Upper lobe of right lung (tissue), 1 donor: ENCODE measurements at regions not wholly inside any gene's neighbourhood (a gene's known extent, or its start where the extent isn't known, plus 50 kb on each side); places are given as distances from the start of the nearest gene placed in this dataset.
A peak's percentile ranks its signal among the peaks of the same experiment; 100 is the strongest.

Source experiments
- ATAC-seq: fragments of 200-7000 bp; cut with Tn5 transposase; one replicate; pipeline ENCODE4 v1.9.1; 2020; ENCODE audit warnings: mild to moderate bottlenecking, moderate library complexity
- DNase-seq: peaks from one replicate; pipeline ENCODE4 v3.0.0-alpha.2; 2020
- H3K27ac ChIP-seq: fragments of 200-600 bp; one replicate; pipeline ENCODE4 v1.8.0; 2022
- H3K27me3 ChIP-seq: fragments of 200-600 bp; one replicate; pipeline ENCODE4 v1.8.0; 2022; ENCODE audit warnings: mild to moderate bottlenecking
- H3K36me3 ChIP-seq: fragments of 200-600 bp; one replicate; pipeline ENCODE4 v1.8.0; 2022
- H3K4me1 ChIP-seq: fragments of 200-600 bp; one replicate; pipeline ENCODE4 v1.8.0; 2022
- H3K4me3 ChIP-seq: fragments of 200-600 bp; one replicate; pipeline ENCODE4 v1.8.0; 2022; ENCODE audit warnings: mild to moderate bottlenecking
- H3K9me3 ChIP-seq: fragments of 200-600 bp; one replicate; pipeline ENCODE4 v1.8.0; 2022
- intact Hi-C: fragments of 100-400 bp; cut with DNase I; formaldehyde crosslinking; loops from one replicate; pipeline ENCODE4 v1.11.0; 2022
- TF ChIP-seq, protein P1 (sequence below): fragments of 200-600 bp; IDR thresholded peaks from one replicate; pipeline ENCODE4 v1.8.0; 2022; ENCODE audit warnings: antibody characterized with exemption
- donor health status: DM: no; HTN: yes; CAD: no; lungs with severe emphysema.

DNA sequence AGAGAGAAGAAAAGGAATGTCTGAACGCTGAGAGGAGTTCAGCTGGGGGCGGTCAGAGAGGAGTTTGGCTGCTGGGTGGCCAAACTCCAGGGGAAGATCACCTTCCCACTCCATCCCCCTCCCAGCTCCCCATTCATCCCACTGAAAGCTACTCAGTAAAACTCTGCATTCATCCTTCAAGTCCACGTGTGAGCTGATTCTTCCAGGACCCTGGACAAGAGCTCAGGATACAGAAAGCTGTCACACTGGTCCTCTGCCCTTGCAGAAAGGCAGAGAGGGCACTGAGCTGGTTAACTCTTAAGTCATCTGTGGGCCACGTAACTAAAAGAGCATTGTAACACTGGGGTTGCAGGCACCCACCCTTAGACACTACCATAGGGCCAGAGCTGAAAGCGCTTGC lies 132.1 kb upstream of the ARL4C start:
- ATAC-seq (no peak), DNase-seq (no peak)
- Histone ChIP-seq H3K36me3 (no peaks in the 10 kb centered on the region), H3K9me3 (no peaks in the 10 kb centered on the region), H3K27me3 (no peaks in the 10 kb centered on the region), H3K4me1 (peaks cover 7% of the 10 kb centered on the region), H3K4me3 (no peak overlapping the region), H3K27ac (no peak overlapping the region)
- intact Hi-C loops, result no loop called here
- TF ChIP-seq, protein P1, sequence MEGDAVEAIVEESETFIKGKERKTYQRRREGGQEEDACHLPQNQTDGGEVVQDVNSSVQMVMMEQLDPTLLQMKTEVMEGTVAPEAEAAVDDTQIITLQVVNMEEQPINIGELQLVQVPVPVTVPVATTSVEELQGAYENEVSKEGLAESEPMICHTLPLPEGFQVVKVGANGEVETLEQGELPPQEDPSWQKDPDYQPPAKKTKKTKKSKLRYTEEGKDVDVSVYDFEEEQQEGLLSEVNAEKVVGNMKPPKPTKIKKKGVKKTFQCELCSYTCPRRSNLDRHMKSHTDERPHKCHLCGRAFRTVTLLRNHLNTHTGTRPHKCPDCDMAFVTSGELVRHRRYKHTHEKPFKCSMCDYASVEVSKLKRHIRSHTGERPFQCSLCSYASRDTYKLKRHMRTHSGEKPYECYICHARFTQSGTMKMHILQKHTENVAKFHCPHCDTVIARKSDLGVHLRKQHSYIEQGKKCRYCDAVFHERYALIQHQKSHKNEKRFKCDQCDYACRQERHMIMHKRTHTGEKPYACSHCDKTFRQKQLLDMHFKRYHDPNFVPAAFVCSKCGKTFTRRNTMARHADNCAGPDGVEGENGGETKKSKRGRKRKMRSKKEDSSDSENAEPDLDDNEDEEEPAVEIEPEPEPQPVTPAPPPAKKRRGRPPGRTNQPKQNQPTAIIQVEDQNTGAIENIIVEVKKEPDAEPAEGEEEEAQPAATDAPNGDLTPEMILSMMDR, result no peak

DNA sequence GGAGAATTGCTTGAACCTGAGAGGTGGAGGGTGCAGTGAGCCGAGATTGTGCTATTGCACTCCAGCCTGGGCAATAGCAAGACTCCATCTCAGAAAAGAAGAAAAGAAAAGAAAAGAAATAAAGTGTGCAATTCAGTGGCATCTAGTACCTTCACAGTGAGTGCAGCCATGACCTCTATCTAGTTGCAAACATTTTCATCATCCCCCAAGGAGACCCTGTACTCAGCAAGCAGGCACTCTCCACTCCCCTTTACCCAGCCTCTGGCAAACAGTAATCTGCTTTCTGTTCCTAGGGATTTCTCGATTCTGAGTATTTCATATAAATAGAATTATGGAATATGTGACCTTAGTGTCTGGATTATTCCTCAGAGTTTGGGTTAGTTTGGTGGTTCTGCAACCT lies 130.4 kb upstream of the ARL4C start:
- no peak for DNase-seq
- Histone ChIP-seq H3K36me3 (no peaks in the 10 kb centered on the region), H3K27me3 (no peaks in the 10 kb centered on the region), H3K4me1 (peaks cover 7% of the 10 kb centered on the region), H3K9me3 (no peaks in the 10 kb centered on the region), H3K4me3 (no peak overlapping the region), H3K27ac (no peak overlapping the region)
- no peak for ATAC-seq
- TF ChIP-seq, protein P1, result no peak
- intact Hi-C loops, result no loop called here

DNA sequence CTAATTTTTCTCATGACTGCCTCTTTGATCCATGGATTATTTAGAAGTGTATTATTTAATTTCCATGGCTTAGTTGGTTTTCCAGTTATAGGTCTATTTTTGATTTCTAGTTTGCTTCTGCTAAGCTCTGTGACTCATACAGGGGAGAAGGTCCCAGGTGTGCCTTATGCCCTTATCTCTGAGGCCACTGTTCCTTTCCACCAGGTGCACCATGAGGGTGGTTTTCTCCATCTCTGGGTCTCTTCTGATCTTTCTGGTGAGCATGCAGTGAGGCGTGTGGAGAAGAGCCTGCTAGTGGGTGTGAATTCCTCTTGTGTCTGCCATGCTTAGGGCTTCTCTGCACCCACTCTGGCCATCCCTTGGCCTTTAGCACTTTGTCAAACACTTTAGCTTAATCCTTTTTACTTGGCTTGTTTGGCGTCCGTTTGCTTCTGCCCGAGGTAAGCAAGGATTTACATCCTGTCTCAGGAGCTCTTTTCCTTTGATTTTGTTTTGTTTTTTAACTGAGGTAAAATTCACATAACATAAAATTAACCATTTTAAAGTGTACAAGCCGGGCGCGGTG lies 129.8 kb upstream of the ARL4C start:
- Histone ChIP-seq H3K4me1 (peaks cover 7% of the 10 kb centered on the region), H3K9me3 (no peaks in the 10 kb centered on the region), H3K27me3 (no peaks in the 10 kb centered on the region), H3K36me3 (no peaks in the 10 kb centered on the region), H3K4me3 (no peak overlapping the region), H3K27ac (no peak overlapping the region)
- TF ChIP-seq, protein P1, result no peak
- ATAC-seq, result no peak
- intact Hi-C loops, result no loop called here
- no peak for DNase-seq

GRCh38 chr2:234625626-234626250 lies 128.9 kb upstream of the ARL4C start:
- Histone ChIP-seq H3K36me3 (no peaks in the 10 kb centered on the region), H3K9me3 (no peaks in the 10 kb centered on the region), H3K4me1 (peaks cover 1% of the 10 kb centered on the region), H3K4me3 (no peak overlapping the region), H3K27ac (no peak overlapping the region), H3K27me3 (no peaks in the 10 kb centered on the region)
- ATAC-seq, result no peak
- intact Hi-C loops, result no loop called here
- no peak for DNase-seq
- TF ChIP-seq, protein P1, result no peak

DNA sequence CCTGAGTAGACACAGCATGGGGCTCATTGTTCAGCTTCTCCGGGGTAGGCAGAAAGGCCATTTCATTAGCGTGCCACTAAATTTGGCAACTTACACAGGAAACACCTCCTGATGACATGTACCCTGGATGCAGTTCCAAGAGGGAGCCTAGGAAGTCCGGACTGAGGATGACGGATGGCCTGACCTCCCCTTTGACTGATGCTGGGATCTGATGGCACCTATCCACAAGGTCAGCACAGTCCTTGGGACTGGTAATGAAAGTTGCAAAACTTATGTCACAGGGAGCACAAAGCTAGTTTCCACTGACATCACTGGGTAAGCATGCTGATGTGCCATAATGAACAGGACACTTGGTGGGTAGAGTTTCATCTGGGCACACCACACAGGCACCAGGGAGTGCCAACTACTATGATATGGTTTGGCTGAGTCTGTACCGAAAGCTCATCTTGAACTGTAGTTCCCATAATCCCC lies 126.7 kb upstream of the ARL4C start:
- H3K27ac ChIP-seq, result no peak overlapping the region
- intact Hi-C loops, result no loop called here
- no peak for DNase-seq
- no peak overlapping the region for H3K4me3 ChIP-seq
- H3K36me3 ChIP-seq, result no peaks in the 10 kb centered on the region
- no peaks in the 10 kb centered on the region for H3K9me3 ChIP-seq
- peak; percentile 17 for ATAC-seq
- no peaks in the 10 kb centered on the region for H3K4me1 ChIP-seq
- H3K27me3 ChIP-seq, result no peaks in the 10 kb centered on the region
- TF ChIP-seq, protein P1, result no peak
